A549 (cell line): ENCODE measurements at regions not wholly inside any gene's neighbourhood (a gene's known extent, or its start where the extent isn't known, plus 50 kb on each side); places are given as distances from the start of the nearest gene placed in this dataset.

Source experiments
- ATAC-seq, 2 experiments: fragments of 200-7000 bp in 1 of 2; fragments of >200 bp in 1 of 2; cut with Nextera tagmentation in 1 of 2; cut with Tn5 transposase in 1 of 2; 3 replicates each; pipeline versions ENCODE4 v1.8.0 to v1.9.1; 2018 to 2020; ENCODE audit warnings: mild to moderate bottlenecking in 1 of 2, moderate library complexity in 1 of 2
- CTCF ChIA-PET: fragments of 300-600 bp; sonication (Branson Sonifier 250); formaldehyde crosslinking; extraction: SDS; loops from one replicate; lab custom pipeline; 2021; ENCODE audit warnings: antibody characterized with exemption, inconsistent platforms; lab: Yijun Ruan, JAX
- POLR2A ChIA-PET: fragments of 350-600 bp; formaldehyde crosslinking; extraction: SDS; loops from one replicate; lab custom pipeline; 2021; ENCODE audit warnings: antibody characterized with exemption, inconsistent platforms; lab: Yijun Ruan, JAX
- DNase-seq, 2 experiments: peaks; one replicate each; pipeline versions ENCODE4 v3.0.0 to v3.0.0-alpha.2; 2011 to 2016; ENCODE audit warnings: low read depth in 1 of 2, low spot score in 1 of 2
- FAIRE-seq: peaks from 2 replicates; lab custom pipeline; 2011; peaks lifted over from hg19 to GRCh38; lab: Jason Lieb, UNC
- H3K27ac ChIP-seq, 2 experiments: fragments of >200 bp; sonication (Bioruptor Twin); formaldehyde crosslinking; 3 replicates each; pipeline ENCODE4 v1.5.1; 2016 to 2017
- H3K4me1 ChIP-seq: fragments of >200 bp; sonication (Bioruptor Twin); formaldehyde crosslinking; 3 replicates; pipeline ENCODE4 v1.6.1; 2016
- H3K4me2 ChIP-seq: fragments of >200 bp; sonication (Bioruptor Twin); formaldehyde crosslinking; 3 replicates; pipeline ENCODE4 v1.6.1; 2016
- H3K4me3 ChIP-seq: fragments of >200 bp; sonication (Bioruptor Twin); formaldehyde crosslinking; 3 replicates; pipeline ENCODE4 v1.5.1; 2016
- H3K9me3 ChIP-seq: fragments of >200 bp; sonication (Bioruptor Twin); formaldehyde crosslinking; 3 replicates; pipeline ENCODE4 v1.6.1; 2016
- BHLHE40 ChIP-seq: IDR thresholded peaks from 2 replicates; pipeline ENCODE4 v1.6.1; 2012; ENCODE audit warnings: low read depth, low read length, inconsistent platforms
- CEBPB ChIP-seq, 2 experiments: fragments of >200 bp in 1 of 2; sonication (Bioruptor Twin) in 1 of 2; formaldehyde crosslinking in 1 of 2; IDR thresholded peaks; 2 replicates each; pipeline ENCODE4 v1.6.1; 2012 to 2016
- GATA3 ChIP-seq: IDR thresholded peaks from 2 replicates; pipeline ENCODE4 v1.6.1; 2012; ENCODE audit warnings: borderline replicate concordance
- HDAC2 ChIP-seq: fragments of 200-600 bp; sonication (generic); IDR thresholded peaks from 2 replicates; pipeline ENCODE4 v1.6.1; 2016
- HOXB13 ChIP-seq: fragments of 250-450 bp; sonication (Bioruptor Pico); IDR thresholded peaks from 2 replicates; pipeline ENCODE4 v1.5.0; 2020; ENCODE audit warnings: low read depth, mild to moderate bottlenecking, moderate library complexity
- JUN ChIP-seq, 2 experiments: fragments of >200 bp; sonication (Bioruptor Twin); formaldehyde crosslinking; IDR thresholded peaks; 2 replicates in 1 of 2; 3 replicates in 1 of 2; pipeline ENCODE4 v1.6.1; 2016 to 2017
- KDM5A ChIP-seq: fragments of 200-600 bp; sonication (generic); IDR thresholded peaks from 2 replicates; pipeline ENCODE4 v1.6.1; 2016; ENCODE audit warnings: antibody characterized with exemption, mild to moderate bottlenecking
- NPAS2 ChIP-seq: fragments of 250-450 bp; sonication (Bioruptor Pico); IDR thresholded peaks from 2 replicates; pipeline ENCODE4 v1.8.0; 2022; ENCODE audit warnings: mild to moderate bottlenecking, moderate library complexity, borderline replicate concordance
- POLR2AphosphoS2 ChIP-seq: conservative IDR thresholded peaks from 2 replicates; pipeline ENCODE4 v1.6.1; 2012; ENCODE audit warnings: low read length, improper control_type of control experiment, inconsistent platforms
- RCOR1 ChIP-seq: fragments of 150-350 bp; IDR thresholded peaks from 2 replicates; pipeline ENCODE4 v1.6.1; 2014; ENCODE audit warnings: antibody characterized with exemption, low read length, low read depth
- RNF2 ChIP-seq: fragments of 200-600 bp; sonication (generic); IDR thresholded peaks from 2 replicates; pipeline ENCODE4 v1.6.1; 2016; ENCODE audit warnings: low read depth, mild to moderate bottlenecking, antibody characterized with exemption, moderate library complexity, borderline replicate concordance
- ZC3H11A ChIP-seq: fragments of 450-650 bp; IDR thresholded peaks from 2 replicates; pipeline ENCODE4 v1.6.1; 2014; ENCODE audit warnings: antibody characterized with exemption, mild to moderate bottlenecking
- ZSCAN20 ChIP-seq: fragments of 250-450 bp; sonication (Bioruptor Pico); IDR thresholded peaks from 2 replicates; pipeline ENCODE4 v1.8.0; 2022; ENCODE audit warnings: mild to moderate bottlenecking, moderate library complexity
- WGBS: methylation state at CpG from one replicate; pipeline ENCODE4 v1.1.6; 2017; ENCODE audit errors: missing lambda C conversion rate; 5-methylcytosine and 5-hydroxymethylcytosine counted together
- TF ChIP-seq, protein P1 (sequence below): fragments of >200 bp; sonication (Bioruptor Twin); formaldehyde crosslinking; IDR thresholded peaks from 3 replicates; pipeline ENCODE4 v1.5.1; 2016
- TF ChIP-seq, protein P2 (sequence below): fragments of 200-600 bp; sonication (generic); IDR thresholded peaks from 2 replicates; pipeline ENCODE4 v1.6.1; 2016; ENCODE audit warnings: antibody characterized with exemption, mild to moderate bottlenecking, moderate library complexity
- TF ChIP-seq, protein P3 (sequence below): fragments of 250-450 bp; sonication (Bioruptor Pico); IDR thresholded peaks from 2 replicates; pipeline ENCODE4 v1.5.0; 2020; ENCODE audit warnings: low read depth, mild to moderate bottlenecking, moderate library complexity
- TF ChIP-seq, protein P4 (sequence below): IDR thresholded peaks from 2 replicates; pipeline ENCODE4 v1.6.1; 2012; ENCODE audit warnings: low read depth, borderline replicate concordance

DNA sequence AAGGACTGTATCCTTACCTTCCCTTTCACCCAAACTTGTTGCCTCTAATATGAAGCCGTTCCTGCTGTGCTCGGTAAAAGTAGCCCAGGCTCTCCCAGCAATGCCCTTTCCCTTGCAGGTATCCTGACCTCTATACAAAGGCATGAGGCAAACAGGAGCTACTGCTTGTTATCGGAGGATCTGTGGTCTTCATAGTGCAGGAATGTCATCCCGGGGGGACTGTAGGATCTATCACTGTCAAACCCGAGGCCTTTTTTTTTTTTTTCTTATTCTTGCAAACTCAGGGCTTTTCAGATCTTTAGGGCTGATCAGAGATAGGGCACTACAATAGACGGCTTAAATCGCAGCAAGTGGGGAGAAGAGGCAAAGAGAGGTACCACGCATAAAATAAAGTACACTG lies 1206.6 kb downstream of the TYW1 start:
- TF ChIP-seq, protein P1, sequence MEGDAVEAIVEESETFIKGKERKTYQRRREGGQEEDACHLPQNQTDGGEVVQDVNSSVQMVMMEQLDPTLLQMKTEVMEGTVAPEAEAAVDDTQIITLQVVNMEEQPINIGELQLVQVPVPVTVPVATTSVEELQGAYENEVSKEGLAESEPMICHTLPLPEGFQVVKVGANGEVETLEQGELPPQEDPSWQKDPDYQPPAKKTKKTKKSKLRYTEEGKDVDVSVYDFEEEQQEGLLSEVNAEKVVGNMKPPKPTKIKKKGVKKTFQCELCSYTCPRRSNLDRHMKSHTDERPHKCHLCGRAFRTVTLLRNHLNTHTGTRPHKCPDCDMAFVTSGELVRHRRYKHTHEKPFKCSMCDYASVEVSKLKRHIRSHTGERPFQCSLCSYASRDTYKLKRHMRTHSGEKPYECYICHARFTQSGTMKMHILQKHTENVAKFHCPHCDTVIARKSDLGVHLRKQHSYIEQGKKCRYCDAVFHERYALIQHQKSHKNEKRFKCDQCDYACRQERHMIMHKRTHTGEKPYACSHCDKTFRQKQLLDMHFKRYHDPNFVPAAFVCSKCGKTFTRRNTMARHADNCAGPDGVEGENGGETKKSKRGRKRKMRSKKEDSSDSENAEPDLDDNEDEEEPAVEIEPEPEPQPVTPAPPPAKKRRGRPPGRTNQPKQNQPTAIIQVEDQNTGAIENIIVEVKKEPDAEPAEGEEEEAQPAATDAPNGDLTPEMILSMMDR, result no peak
- TF ChIP-seq, protein P2, sequence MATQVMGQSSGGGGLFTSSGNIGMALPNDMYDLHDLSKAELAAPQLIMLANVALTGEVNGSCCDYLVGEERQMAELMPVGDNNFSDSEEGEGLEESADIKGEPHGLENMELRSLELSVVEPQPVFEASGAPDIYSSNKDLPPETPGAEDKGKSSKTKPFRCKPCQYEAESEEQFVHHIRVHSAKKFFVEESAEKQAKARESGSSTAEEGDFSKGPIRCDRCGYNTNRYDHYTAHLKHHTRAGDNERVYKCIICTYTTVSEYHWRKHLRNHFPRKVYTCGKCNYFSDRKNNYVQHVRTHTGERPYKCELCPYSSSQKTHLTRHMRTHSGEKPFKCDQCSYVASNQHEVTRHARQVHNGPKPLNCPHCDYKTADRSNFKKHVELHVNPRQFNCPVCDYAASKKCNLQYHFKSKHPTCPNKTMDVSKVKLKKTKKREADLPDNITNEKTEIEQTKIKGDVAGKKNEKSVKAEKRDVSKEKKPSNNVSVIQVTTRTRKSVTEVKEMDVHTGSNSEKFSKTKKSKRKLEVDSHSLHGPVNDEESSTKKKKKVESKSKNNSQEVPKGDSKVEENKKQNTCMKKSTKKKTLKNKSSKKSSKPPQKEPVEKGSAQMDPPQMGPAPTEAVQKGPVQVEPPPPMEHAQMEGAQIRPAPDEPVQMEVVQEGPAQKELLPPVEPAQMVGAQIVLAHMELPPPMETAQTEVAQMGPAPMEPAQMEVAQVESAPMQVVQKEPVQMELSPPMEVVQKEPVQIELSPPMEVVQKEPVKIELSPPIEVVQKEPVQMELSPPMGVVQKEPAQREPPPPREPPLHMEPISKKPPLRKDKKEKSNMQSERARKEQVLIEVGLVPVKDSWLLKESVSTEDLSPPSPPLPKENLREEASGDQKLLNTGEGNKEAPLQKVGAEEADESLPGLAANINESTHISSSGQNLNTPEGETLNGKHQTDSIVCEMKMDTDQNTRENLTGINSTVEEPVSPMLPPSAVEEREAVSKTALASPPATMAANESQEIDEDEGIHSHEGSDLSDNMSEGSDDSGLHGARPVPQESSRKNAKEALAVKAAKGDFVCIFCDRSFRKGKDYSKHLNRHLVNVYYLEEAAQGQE, result no peak
- 58% methylated on average over 8 of the region's 8 CpGs for WGBS
- 0 out of 3 replicates have a peak, but pooled peaks cover 8% of the 10 kb centered on the region for H3K4me1 ChIP-seq
- H3K4me2 ChIP-seq, result no peak overlapping the region
- no peak overlapping the region for H3K4me3 ChIP-seq
- H3K9me3 ChIP-seq, result no peaks in the 10 kb centered on the region
- ATAC-seq (no peak), DNase-seq (no peak), FAIRE-seq (no peak)
- POLR2A ChIA-PET, result no interaction called here
- CTCF ChIA-PET, result no interaction called here
- H3K27ac ChIP-seq, result no peak overlapping the region

DNA sequence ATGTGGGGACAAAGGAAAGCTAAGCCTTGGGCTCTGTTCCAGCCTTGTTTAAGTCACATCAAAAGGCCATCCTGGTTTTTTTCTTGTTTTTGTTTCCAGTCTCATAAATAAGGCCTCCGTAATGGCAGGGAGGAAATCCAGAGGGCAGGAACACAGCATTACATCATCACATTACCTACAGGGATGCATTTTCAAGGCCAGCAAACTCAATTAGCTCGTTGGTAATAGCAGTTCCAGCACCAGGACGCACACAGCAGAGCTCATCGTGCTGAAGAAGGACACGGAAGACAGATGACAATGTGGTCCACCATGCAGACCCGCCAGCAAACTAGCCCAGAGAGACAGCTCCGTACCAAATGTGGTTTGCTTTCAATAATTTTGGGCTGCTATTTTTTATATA lies 1209.2 kb downstream of the TYW1 start:
- DNase-seq, result no peak
- 53% methylated on average over 7 of the region's 7 CpGs for WGBS
- TF ChIP-seq BHLHE40 (no peak), HDAC2 (no peak), CEBPB (IDR thresholded peaks at IDR 0.05) (no peak), KDM5A (no peak), GATA3 (no peak), ZSCAN20 (CRISPR knock-in tag) (no peak), ZC3H11A (no peak), NPAS2 (no peak), HOXB13 (CRISPR knock-in tag) (no peak), RNF2 (no peak), POLR2AphosphoS2 (no peak), RCOR1 (no peak), JUN (IDR thresholded peaks at IDR 0.05) (no peak)
- TF ChIP-seq, protein P3, sequence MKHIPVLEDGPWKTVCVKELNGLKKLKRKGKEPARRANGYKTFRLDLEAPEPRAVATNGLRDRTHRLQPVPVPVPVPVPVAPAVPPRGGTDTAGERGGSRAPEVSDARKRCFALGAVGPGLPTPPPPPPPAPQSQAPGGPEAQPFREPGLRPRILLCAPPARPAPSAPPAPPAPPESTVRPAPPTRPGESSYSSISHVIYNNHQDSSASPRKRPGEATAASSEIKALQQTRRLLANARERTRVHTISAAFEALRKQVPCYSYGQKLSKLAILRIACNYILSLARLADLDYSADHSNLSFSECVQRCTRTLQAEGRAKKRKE (CRISPR knock-in tag), result no peak
- TF ChIP-seq, protein P4, sequence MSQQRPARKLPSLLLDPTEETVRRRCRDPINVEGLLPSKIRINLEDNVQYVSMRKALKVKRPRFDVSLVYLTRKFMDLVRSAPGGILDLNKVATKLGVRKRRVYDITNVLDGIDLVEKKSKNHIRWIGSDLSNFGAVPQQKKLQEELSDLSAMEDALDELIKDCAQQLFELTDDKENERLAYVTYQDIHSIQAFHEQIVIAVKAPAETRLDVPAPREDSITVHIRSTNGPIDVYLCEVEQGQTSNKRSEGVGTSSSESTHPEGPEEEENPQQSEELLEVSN, result no peak
- Histone ChIP-seq H3K27ac (no peak overlapping the region), H3K4me3 (no peak overlapping the region), H3K4me2 (no peak overlapping the region), H3K9me3 (no peaks in the 10 kb centered on the region), H3K4me1 (no peaks in the 10 kb centered on the region)
- ATAC-seq, result no peak
- POLR2A ChIA-PET, result interaction anchor here (0.6 kb wide), 1 partner anchor 127 kb away, joined by 3 read pairs; no protein-coding TSS in a partner anchor
- CTCF ChIA-PET, result interaction anchor here (0.7 to 1.2 kb wide), 4 partner anchors 9 to 28 kb away, joined by 3 to 5 read pairs (median 3); no protein-coding TSS in a partner anchor
- no peak for FAIRE-seq
